K562 (cell line): ENCODE measurements at regions not wholly inside any gene's neighbourhood (a gene's known extent, or its start where the extent isn't known, plus 50 kb on each side); places are given as distances from the start of the nearest gene placed in this dataset.

Experiments
- HCFC1 ChIP-seq: IDR thresholded peaks from 2 replicates; pipeline ENCODE4 v1.6.1; 2012; ENCODE audit warnings: low read depth, low read length, improper control_type of control experiment
- HMGN3 ChIP-seq: IDR thresholded peaks from 2 replicates; pipeline ENCODE4 v1.6.1; 2011; ENCODE audit warnings: borderline replicate concordance, low read depth, mild to moderate bottlenecking, mixed read lengths, low read length; ENCODE audit not compliant: insufficient read length; ENCODE audit errors: extremely low read depth
- MCM3 ChIP-seq: fragments of 450-650 bp; IDR thresholded peaks from 2 replicates; pipeline ENCODE4 v1.6.1; 2016
- MCM5 ChIP-seq: fragments of 450-650 bp; IDR thresholded peaks from 2 replicates; pipeline ENCODE4 v1.6.1; 2016; ENCODE audit warnings: low read depth
- MCM7 ChIP-seq, 2 experiments: fragments of 450-650 bp; IDR thresholded peaks; 2 replicates each; pipeline ENCODE4 v1.6.1; 2016 to 2018
- NFATC3 ChIP-seq: fragments of 450-650 bp; IDR thresholded peaks from 2 replicates; pipeline ENCODE4 v1.6.1; 2017; ENCODE audit warnings: mild to moderate bottlenecking
- PPARD ChIP-seq: fragments of 250-450 bp; sonication (Bioruptor Pico); IDR thresholded peaks from 2 replicates; pipeline ENCODE4 v1.8.0; 2022; ENCODE audit warnings: inconsistent platforms, mild to moderate bottlenecking, moderate library complexity
- PURB ChIP-seq: sonication (generic); formaldehyde crosslinking; IDR thresholded peaks from 2 replicates; pipeline ENCODE4 v1.9.0; 2021; ENCODE audit warnings: low read depth, mild to moderate bottlenecking, missing genetic modification reagents
- SOX6 ChIP-seq: fragments of 450-650 bp; IDR thresholded peaks from 2 replicates; pipeline ENCODE4 v1.6.1; 2014; ENCODE audit warnings: mild to moderate bottlenecking
- SP1 ChIP-seq: sonication (generic); formaldehyde crosslinking; IDR thresholded peaks from 2 replicates; pipeline ENCODE4 v1.8.1; 2022; ENCODE audit warnings: mild to moderate bottlenecking, missing genetic modification reagents
- SUPT5H ChIP-seq: fragments of 450-650 bp; IDR thresholded peaks from 2 replicates; pipeline ENCODE4 v1.6.1; 2016
- TOE1 ChIP-seq, 2 experiments: fragments of 450-650 bp in 1 of 2; sonication (generic) in 1 of 2; formaldehyde crosslinking in 1 of 2; IDR thresholded peaks; 2 replicates each; pipeline versions ENCODE4 v1.7.1 to v1.8.0; 2016 to 2022; ENCODE audit warnings: borderline replicate concordance in 2 of 2, mild to moderate bottlenecking in 2 of 2, antibody characterized with exemption in 1 of 2, inconsistent platforms in 1 of 2, low read depth in 1 of 2, missing genetic modification reagents in 1 of 2, moderate library complexity in 1 of 2
- XRCC3 ChIP-seq: fragments of 450-650 bp; IDR thresholded peaks from 2 replicates; pipeline ENCODE4 v1.6.1; 2017; ENCODE audit warnings: mild to moderate bottlenecking, moderate library complexity
- ZFP1 ChIP-seq: fragments of 450-650 bp; formaldehyde crosslinking; IDR thresholded peaks from 2 replicates; pipeline ENCODE4 v1.4.0; 2020; ENCODE audit warnings: mild to moderate bottlenecking, mixed read lengths
- ZNF586 ChIP-seq: fragments of 450-650 bp; formaldehyde crosslinking; conservative IDR thresholded peaks from 2 replicates; pipeline ENCODE4 v1.4.0; 2020; ENCODE audit warnings: mild to moderate bottlenecking, moderate library complexity
- TF ChIP-seq, protein P1 (sequence below), 2 experiments: fragments of 450-650 bp in 1 of 2; sonication (generic) in 1 of 2; formaldehyde crosslinking in 1 of 2; IDR thresholded peaks in 1 of 2; conservative IDR thresholded peaks in 1 of 2; 2 replicates each; pipeline versions ENCODE4 v1.6.1 to v1.8.1; 2016 to 2023; ENCODE audit warnings: mild to moderate bottlenecking in 2 of 2, moderate library complexity in 2 of 2, inconsistent platforms in 1 of 2, missing genetic modification reagents in 1 of 2
- TF ChIP-seq, protein P2 (sequence below): fragments of 450-650 bp; IDR thresholded peaks from 2 replicates; pipeline ENCODE4 v1.6.1; 2016; ENCODE audit warnings: borderline replicate concordance
- TF ChIP-seq, protein P3 (sequence below): fragments of 450-650 bp; IDR thresholded peaks from 2 replicates; pipeline ENCODE4 v1.6.1; 2017; ENCODE audit warnings: antibody characterized with exemption
- TF ChIP-seq, protein P4 (sequence below): sonication (generic); formaldehyde crosslinking; IDR thresholded peaks from 2 replicates; pipeline ENCODE4 v1.8.1; 2023; ENCODE audit warnings: mild to moderate bottlenecking, missing genetic modification reagents, moderate library complexity
- TF ChIP-seq, protein P5 (sequence below): sonication (generic); formaldehyde crosslinking; IDR thresholded peaks from 2 replicates; pipeline ENCODE4 v1.8.0; 2022; ENCODE audit warnings: mild to moderate bottlenecking, missing genetic modification reagents, borderline replicate concordance

DNA sequence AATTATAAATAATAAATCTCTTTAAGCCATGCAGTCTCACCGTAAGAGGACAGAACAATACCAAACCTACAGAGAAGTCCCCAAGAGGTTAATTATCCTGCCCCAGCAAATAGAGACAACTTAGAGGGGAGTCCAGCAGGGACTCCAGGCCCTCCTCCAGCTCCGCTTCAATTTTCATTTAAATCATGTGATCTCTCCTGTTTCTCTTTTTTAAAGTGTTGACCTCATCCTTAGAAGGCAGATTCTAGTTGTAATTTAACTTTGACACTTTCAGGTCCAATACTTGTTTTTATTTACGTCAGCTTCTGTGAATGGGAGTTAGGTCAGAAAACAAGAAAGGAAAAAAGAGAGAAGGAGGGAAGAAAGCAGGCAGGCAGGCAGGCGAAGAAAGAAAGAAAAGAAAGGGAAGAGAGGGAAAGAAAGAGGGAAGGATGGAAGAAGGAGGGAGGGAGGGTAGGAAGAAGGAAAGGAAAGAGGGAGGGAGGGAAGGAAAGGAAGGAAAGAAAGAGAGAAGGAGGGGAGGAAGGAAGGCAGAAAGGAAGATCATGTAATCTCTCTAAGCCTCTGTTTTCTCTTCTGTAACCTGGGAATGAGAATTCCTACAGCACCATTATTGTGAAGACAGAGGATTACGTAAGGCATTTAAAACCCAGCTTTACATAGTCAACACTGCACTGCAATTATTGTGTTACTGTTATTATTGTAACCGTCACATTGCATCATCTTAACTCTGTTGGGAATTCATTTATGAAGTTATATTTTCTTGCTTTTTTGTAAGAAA lies 227.7 kb downstream of the SKIDA1 start (continued):
- TF ChIP-seq, protein P1, sequence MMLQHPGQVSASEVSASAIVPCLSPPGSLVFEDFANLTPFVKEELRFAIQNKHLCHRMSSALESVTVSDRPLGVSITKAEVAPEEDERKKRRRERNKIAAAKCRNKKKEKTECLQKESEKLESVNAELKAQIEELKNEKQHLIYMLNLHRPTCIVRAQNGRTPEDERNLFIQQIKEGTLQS (IDR thresholded peaks at IDR 0.05) = peak; percentile 62
- TF ChIP-seq, protein P1 (CRISPR knock-in tag; conservative IDR thresholded peaks at IDR 0.05) = no peak
- TF ChIP-seq TOE1 (IDR thresholded peaks at IDR 0.05; ENCODE audit: borderline replicate concordance) = peak; percentile 28; the same call in 1 of the 2 replicates
- no peak for TF ChIP-seq TOE1 (CRISPR knock-in tag; IDR thresholded peaks at IDR 0.05; ENCODE audit: borderline replicate concordance, low read depth)
- TF ChIP-seq, protein P2, sequence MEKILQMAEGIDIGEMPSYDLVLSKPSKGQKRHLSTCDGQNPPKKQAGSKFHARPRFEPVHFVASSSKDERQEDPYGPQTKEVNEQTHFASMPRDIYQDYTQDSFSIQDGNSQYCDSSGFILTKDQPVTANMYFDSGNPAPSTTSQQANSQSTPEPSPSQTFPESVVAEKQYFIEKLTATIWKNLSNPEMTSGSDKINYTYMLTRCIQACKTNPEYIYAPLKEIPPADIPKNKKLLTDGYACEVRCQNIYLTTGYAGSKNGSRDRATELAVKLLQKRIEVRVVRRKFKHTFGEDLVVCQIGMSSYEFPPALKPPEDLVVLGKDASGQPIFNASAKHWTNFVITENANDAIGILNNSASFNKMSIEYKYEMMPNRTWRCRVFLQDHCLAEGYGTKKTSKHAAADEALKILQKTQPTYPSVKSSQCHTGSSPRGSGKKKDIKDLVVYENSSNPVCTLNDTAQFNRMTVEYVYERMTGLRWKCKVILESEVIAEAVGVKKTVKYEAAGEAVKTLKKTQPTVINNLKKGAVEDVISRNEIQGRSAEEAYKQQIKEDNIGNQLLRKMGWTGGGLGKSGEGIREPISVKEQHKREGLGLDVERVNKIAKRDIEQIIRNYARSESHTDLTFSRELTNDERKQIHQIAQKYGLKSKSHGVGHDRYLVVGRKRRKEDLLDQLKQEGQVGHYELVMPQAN = no peak
- TF ChIP-seq, protein P3, sequence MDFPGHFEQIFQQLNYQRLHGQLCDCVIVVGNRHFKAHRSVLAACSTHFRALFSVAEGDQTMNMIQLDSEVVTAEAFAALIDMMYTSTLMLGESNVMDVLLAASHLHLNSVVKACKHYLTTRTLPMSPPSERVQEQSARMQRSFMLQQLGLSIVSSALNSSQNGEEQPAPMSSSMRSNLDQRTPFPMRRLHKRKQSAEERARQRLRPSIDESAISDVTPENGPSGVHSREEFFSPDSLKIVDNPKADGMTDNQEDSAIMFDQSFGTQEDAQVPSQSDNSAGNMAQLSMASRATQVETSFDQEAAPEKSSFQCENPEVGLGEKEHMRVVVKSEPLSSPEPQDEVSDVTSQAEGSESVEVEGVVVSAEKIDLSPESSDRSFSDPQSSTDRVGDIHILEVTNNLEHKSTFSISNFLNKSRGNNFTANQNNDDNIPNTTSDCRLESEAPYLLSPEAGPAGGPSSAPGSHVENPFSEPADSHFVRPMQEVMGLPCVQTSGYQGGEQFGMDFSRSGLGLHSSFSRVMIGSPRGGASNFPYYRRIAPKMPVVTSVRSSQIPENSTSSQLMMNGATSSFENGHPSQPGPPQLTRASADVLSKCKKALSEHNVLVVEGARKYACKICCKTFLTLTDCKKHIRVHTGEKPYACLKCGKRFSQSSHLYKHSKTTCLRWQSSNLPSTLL = no peak
- TF ChIP-seq PPARD (CRISPR knock-in tag) = no peak
- TF ChIP-seq ZNF586 (CRISPR knock-in tag) = no peak
- TF ChIP-seq SUPT5H = no peak
- TF ChIP-seq SP1 = no peak
- no peak for TF ChIP-seq MCM5
- TF ChIP-seq, protein P4, sequence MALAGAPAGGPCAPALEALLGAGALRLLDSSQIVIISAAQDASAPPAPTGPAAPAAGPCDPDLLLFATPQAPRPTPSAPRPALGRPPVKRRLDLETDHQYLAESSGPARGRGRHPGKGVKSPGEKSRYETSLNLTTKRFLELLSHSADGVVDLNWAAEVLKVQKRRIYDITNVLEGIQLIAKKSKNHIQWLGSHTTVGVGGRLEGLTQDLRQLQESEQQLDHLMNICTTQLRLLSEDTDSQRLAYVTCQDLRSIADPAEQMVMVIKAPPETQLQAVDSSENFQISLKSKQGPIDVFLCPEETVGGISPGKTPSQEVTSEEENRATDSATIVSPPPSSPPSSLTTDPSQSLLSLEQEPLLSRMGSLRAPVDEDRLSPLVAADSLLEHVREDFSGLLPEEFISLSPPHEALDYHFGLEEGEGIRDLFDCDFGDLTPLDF (CRISPR knock-in tag) = no peak
- no peak for TF ChIP-seq NFATC3
- no peak for TF ChIP-seq SOX6
- TF ChIP-seq, protein P5, sequence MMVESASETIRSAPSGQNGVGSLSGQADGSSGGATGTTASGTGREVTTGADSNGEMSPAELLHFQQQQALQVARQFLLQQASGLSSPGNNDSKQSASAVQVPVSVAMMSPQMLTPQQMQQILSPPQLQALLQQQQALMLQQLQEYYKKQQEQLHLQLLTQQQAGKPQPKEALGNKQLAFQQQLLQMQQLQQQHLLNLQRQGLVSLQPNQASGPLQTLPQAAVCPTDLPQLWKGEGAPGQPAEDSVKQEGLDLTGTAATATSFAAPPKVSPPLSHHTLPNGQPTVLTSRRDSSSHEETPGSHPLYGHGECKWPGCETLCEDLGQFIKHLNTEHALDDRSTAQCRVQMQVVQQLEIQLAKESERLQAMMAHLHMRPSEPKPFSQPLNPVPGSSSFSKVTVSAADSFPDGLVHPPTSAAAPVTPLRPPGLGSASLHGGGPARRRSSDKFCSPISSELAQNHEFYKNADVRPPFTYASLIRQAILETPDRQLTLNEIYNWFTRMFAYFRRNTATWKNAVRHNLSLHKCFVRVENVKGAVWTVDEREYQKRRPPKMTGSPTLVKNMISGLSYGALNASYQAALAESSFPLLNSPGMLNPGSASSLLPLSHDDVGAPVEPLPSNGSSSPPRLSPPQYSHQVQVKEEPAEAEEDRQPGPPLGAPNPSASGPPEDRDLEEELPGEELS = no peak
- no peak for TF ChIP-seq HMGN3
- no peak for TF ChIP-seq ZFP1 (CRISPR knock-in tag)
- TF ChIP-seq MCM7 (IDR thresholded peaks at IDR 0.05) = peak in 1 of 2 experiments; percentile 90; a peak in 1 of 4 replicates
- TF ChIP-seq HCFC1 = no peak
- TF ChIP-seq PURB (CRISPR knock-in tag) = no peak
- 0 out of 2 replicates have a peak, but pooled peaks have one; percentile 16 for TF ChIP-seq MCM3
- TF ChIP-seq XRCC3 = no peak
